ENCODE measurements at regions not wholly inside any gene's neighbourhood (a gene's known extent, or its start where the extent isn't known, plus 50 kb on each side); places are given as distances from the start of the nearest gene placed in this dataset.

DNA sequence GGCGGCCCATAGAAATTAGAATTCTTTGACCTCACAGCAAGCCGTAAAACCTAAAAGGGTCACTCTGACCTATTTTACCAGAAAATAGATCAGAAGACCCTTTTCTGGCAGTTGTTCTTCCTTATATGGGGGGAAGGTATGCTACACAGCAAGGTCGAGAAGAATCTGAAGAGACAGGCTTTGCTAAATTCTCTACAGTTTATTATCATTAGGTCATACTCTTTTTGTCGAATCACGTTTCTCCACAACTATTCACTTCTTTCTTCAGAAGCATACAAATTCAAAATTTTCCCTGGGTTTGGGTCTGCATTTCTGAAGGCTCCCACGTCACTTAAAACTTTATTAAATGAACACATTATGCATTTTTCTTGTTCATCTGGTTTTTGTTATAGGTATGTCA is 229.5 kb upstream of the GRM7 start:
- no peaks in the 10 kb centered on the region for H3K36me3 ChIP-seq (ENCODE audit: control insufficient read depth, insufficient read depth, low read length)
- no peak for DNase-seq (ENCODE audit: low read depth)
- H3K27me3 ChIP-seq (ENCODE audit: control insufficient read depth, insufficient read depth, low read length), result no peaks in the 10 kb centered on the region
- no peak overlapping the region for H3K4me3 ChIP-seq (ENCODE audit: low read depth, low read length)
- TF ChIP-seq, protein P1, sequence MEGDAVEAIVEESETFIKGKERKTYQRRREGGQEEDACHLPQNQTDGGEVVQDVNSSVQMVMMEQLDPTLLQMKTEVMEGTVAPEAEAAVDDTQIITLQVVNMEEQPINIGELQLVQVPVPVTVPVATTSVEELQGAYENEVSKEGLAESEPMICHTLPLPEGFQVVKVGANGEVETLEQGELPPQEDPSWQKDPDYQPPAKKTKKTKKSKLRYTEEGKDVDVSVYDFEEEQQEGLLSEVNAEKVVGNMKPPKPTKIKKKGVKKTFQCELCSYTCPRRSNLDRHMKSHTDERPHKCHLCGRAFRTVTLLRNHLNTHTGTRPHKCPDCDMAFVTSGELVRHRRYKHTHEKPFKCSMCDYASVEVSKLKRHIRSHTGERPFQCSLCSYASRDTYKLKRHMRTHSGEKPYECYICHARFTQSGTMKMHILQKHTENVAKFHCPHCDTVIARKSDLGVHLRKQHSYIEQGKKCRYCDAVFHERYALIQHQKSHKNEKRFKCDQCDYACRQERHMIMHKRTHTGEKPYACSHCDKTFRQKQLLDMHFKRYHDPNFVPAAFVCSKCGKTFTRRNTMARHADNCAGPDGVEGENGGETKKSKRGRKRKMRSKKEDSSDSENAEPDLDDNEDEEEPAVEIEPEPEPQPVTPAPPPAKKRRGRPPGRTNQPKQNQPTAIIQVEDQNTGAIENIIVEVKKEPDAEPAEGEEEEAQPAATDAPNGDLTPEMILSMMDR (IDR thresholded peaks at IDR 0.05; ENCODE audit: insufficient read depth, low read length, poor library complexity, severe bottlenecking), result no peak

DNA sequence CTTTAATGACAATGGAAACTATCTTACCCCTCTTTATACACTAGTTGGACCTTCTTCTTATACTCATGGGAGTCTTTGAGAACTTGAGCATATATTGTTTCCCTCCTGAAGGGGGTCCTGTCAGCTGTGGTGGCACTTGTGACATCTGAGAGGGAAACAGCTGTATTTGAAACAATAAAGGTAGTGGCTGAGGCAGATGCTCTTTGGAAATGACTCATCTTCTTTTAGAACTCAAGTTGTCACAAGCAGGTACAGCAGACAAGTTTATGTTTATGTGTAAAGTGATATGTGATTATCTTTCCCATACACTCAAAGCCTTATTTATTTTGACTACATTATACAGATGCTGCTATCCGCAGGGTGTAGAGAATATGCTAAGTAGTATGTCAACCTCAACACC is 220.0 kb upstream of the GRM7 start:
- no peak overlapping the region for H3K4me3 ChIP-seq (ENCODE audit: low read depth, low read length)
- TF ChIP-seq, protein P1 (IDR thresholded peaks at IDR 0.05; ENCODE audit: insufficient read depth, low read length, poor library complexity, severe bottlenecking), result no peak
- H3K27me3 ChIP-seq (ENCODE audit: control insufficient read depth, insufficient read depth, low read length), result no peaks in the 10 kb centered on the region
- no peak for DNase-seq (ENCODE audit: low read depth)
- H3K36me3 ChIP-seq (ENCODE audit: control insufficient read depth, insufficient read depth, low read length), result no peaks in the 10 kb centered on the region

DNA sequence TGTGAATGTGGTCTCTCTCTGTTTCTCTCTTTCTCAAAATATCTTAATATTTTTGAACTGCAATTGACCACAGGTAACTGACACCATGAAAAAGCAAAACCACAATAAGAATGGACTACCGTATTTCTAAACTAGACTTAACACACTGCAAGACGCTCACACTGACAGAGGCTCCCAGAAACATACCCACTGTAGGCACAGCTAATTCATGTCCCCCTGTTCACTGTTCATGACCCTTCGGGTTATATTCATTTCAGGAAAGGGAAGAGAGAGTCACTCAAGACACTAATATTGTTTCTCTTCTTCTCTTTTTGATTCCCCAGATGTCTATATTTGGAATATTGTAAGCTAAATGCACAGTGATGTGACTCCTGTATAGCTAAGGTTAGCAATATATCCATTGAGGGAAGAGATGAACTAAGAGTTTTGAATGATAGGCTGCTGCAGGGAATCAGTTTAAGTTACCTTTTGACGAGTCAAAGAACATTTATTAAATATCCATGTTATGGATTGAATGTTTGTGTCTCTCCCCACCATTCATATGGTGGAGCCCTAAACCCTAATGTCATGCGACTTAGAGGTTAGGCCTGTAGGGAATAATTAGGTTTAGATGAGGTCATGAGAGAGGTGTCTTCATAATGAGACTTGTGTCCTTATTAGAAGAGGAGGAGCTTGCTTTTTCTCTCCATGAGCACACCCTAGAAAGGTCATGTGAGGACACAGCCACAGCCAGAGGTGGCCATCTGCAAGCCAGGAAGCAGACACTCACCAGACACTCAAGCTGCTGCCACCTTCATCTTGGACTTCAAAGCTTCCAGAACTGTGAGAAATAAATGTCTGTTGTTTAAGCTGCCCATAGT is 216.6 kb upstream of the GRM7 start:
- H3K27me3 ChIP-seq (ENCODE audit: control insufficient read depth, insufficient read depth, low read length), result no peaks in the 10 kb centered on the region
- no peak for DNase-seq (ENCODE audit: low read depth)
- H3K36me3 ChIP-seq (ENCODE audit: control insufficient read depth, insufficient read depth, low read length), result no peaks in the 10 kb centered on the region
- TF ChIP-seq, protein P1 (IDR thresholded peaks at IDR 0.05; ENCODE audit: insufficient read depth, low read length, poor library complexity, severe bottlenecking), result no peak
- H3K4me3 ChIP-seq (ENCODE audit: low read depth, low read length), result no peak overlapping the region

DNA sequence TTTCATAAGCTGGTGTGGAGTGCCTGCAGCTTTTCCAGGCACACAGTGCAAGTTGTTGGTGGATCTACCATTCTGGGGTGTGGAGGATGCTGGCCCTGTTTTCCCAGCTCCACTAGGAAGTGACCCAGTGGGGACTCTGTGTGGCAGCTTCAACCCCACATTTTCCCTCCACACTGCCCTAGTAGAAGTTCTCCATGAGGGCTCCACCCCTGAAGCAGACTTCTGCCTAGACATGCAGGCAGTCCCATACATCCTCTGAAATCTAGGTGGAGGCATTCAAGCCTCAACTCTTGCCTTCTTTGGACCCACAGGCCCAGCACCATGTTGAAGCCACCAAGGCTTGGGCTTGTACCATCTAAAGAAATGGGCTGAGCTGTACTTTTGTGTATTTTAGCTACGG is 206.2 kb upstream of the GRM7 start:
- TF ChIP-seq, protein P1 (IDR thresholded peaks at IDR 0.05; ENCODE audit: insufficient read depth, low read length, poor library complexity, severe bottlenecking), result no peak
- DNase-seq (ENCODE audit: low read depth), result no peak

DNA sequence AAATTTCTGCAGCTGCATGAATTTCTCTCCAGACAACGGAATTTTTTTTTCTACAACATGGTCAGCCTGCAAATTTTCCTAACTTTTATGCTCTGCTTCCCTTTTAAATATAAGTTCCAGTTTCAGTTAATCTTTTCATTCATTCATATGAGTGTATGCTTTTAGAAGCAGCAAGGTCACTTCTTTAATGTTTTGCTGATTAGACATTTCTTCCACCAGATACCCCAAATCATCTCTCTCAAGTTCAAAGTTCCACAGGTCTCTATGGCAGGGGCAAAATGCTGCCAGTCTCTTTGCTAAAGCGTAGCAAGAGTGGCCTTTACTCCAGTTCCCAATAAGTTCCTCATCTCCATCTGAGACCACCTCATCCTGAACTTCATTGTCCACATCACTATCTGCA is 205.6 kb upstream of the GRM7 start:
- Histone ChIP-seq H3K4me3 (ENCODE audit: low read depth, low read length) (no peak overlapping the region), H3K36me3 (ENCODE audit: control insufficient read depth, insufficient read depth, low read length) (no peaks in the 10 kb centered on the region), H3K27me3 (ENCODE audit: control insufficient read depth, insufficient read depth, low read length) (no peaks in the 10 kb centered on the region)
- DNase-seq (ENCODE audit: low read depth), result no peak
- TF ChIP-seq, protein P1 (IDR thresholded peaks at IDR 0.05; ENCODE audit: insufficient read depth, low read length, poor library complexity, severe bottlenecking), result no peak

More for the DNA sequence above, 206.2 kb upstream of the GRM7 start:
- no peak overlapping the region for H3K4me3 ChIP-seq (ENCODE audit: low read depth, low read length)
- no peaks in the 10 kb centered on the region for H3K27me3 ChIP-seq (ENCODE audit: control insufficient read depth, insufficient read depth, low read length)
- H3K36me3 ChIP-seq (ENCODE audit: control insufficient read depth, insufficient read depth, low read length), result no peaks in the 10 kb centered on the region

DNA sequence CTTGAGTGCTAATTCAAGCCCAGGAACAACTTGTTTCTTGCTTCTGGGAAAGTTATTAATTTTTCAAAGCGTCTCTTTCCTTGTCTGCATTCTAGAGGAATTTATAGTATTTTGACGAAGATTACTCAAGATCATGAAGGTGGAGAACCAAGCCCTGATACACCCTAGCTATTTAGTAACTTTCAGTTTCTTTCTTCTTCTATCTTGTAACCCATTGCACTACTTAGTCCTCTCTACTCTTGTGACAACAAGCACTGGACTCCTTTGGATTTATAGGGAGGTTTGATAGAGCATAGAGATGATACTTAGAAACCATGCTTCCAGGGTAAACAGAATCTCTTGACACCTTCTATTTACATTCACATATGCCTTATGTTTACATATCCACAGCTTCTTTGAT is 203.3 kb upstream of the GRM7 start:
- H3K27me3 ChIP-seq (ENCODE audit: control insufficient read depth, insufficient read depth, low read length), result no peaks in the 10 kb centered on the region
- TF ChIP-seq, protein P1 (IDR thresholded peaks at IDR 0.05; ENCODE audit: insufficient read depth, low read length, poor library complexity, severe bottlenecking), result no peak
- H3K4me3 ChIP-seq (ENCODE audit: low read depth, low read length), result no peak overlapping the region
- DNase-seq (ENCODE audit: low read depth), result no peak
- no peaks in the 10 kb centered on the region for H3K36me3 ChIP-seq (ENCODE audit: control insufficient read depth, insufficient read depth, low read length)
